HG03095 (cell line): ENCODE measurements at regions not wholly inside any gene's neighbourhood (a gene's known extent, or its start where the extent isn't known, plus 50 kb on each side); places are given as distances from the start of the nearest gene placed in this dataset.
"Not testable (repeated sequence)": the region's sequence is repeated elsewhere in the genome, so short reads cannot be mapped to it uniquely, and the experiment has no call there.

Experiments used
- ATAC-seq: cut with Tn5 transposase; IDR thresholded peaks from one replicate; pipeline ENCODE4 v1.9.1; 2021; ENCODE audit warnings: moderate library complexity; ENCODE audit not compliant: unreplicated experiment

- no peak for ATAC-seq
These were observed 522.4 kb upstream of the NAALADL2 start for GRCh38 chr3:174336784-174337183.

- ATAC-seq, result no peak
These were observed 521.9 kb upstream of the NAALADL2 start for GRCh38 chr3:174337227-174337626.

GRCh38 chr3:174340624-174341587 is 518.2 kb upstream of the NAALADL2 start:
- no peak for ATAC-seq

DNA sequence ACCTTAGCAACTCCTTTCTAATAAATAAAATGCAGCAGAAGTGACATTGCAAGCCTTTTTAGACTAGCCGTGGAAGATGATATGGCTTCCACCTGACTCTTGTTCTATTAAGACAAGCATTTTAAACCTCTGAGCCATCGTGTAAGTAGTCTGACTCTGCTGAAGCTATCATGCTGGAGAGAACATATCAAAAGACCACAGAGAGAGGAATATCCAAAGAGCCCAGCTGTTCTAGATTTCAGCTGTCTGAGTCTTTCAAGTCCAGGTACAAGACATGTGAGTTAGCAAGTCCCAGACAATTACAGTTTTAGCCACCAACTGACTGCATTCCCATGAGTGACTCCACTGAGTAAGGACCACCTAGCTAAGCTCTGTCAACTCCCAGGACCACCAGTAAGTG is 517.0 kb upstream of the NAALADL2 start:
- ATAC-seq, result no peak

DNA sequence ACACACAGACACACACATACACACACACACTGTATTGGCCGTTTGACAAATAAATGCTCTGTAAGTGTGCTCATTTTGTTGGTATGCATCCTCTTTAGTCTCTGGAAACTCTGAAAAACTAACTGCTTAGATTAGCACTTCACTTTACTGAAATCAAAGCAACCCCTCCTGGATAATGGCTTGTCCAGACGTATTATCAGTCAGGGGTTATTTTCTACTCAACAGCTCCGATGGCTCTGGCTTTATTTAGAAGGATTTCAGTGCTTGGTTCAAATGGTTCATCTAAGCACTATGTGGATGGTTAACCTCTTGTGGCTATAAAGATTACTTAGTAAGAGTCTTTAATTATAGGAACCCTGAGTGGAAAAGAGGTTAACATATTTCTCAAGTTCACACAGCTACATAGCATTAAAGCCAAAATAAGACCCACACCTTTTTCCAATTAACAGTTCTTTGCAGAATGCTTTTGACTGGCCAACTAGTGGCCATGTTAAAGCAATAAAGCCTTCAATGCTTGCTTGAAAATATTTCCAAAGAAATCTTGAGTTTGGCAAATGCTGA is 516.1 kb upstream of the NAALADL2 start:
- ATAC-seq, result no peak

- ATAC-seq, result no peak
These were observed 513.0 kb upstream of the NAALADL2 start for GRCh38 chr3:174346141-174346540.

DNA sequence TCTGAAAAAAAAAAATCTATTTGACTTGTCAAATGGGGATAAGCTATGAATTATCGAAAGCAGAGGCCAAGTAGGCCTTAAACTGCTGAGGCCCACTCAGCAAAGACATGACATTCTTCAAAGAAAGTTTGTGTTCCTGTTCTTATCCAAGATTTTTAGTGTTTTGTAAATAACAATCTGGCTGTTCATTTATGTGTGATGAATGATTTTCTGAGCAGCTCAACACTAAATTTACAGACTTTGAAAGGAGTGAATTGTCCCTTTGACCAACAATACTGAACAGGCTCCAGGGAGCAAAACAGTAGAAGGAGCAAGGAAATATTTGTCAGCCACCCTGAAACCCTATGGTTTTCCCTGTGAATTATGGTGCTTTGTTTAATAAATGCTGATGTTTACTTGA is 512.6 kb upstream of the NAALADL2 start:
- ATAC-seq, result no peak

DNA sequence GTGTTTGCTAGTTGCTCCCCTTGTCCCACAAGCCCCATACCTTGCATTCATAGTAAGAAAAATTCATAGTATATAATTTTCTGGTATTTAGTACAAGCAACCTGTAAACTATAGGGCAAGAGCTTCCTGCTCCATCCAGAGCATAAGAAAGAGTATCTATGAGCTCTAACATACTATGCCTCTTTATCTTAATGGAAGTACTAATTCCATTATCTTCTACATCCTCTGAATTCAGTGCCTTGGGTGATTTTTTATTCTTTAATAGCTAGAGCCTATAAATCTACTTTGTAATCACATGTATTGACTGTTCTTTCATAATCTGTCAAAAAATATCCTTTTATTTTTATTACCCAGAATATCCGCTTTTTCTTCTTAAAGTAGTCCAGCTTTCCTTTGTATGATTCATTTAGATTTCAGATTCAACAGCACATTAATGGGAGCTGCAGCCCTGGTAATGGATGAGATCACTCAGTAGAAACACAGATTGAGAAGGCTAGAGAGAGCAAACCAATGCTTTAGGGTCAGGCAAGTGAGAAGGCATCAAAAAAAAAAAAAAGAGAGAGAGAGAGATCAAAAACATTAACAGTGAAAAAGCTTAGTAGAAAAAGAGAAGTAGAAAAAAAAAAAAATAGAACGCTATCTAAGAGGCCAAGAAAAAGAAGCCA is 511.5 kb upstream of the NAALADL2 start:
- ATAC-seq, result no peak

GRCh38 chr3:174352227-174352626 is 506.9 kb upstream of the NAALADL2 start:
- ATAC-seq, result no peak

GRCh38 chr3:174355505-174355904 is 503.6 kb upstream of the NAALADL2 start:
- ATAC-seq, result no peak

- ATAC-seq, result no peak
These were observed 502.5 kb upstream of the NAALADL2 start for GRCh38 chr3:174356596-174356995.

GRCh38 chr3:174358252-174358651 is 500.9 kb upstream of the NAALADL2 start:
- ATAC-seq, result no peak

- ATAC-seq, result no peak
These were observed 496.6 kb upstream of the NAALADL2 start for GRCh38 chr3:174362556-174362955.

GRCh38 chr3:174363256-174363655 is 495.9 kb upstream of the NAALADL2 start:
- no peak for ATAC-seq

- ATAC-seq, result no peak
These were observed 493.3 kb upstream of the NAALADL2 start for GRCh38 chr3:174365796-174366195.

DNA sequence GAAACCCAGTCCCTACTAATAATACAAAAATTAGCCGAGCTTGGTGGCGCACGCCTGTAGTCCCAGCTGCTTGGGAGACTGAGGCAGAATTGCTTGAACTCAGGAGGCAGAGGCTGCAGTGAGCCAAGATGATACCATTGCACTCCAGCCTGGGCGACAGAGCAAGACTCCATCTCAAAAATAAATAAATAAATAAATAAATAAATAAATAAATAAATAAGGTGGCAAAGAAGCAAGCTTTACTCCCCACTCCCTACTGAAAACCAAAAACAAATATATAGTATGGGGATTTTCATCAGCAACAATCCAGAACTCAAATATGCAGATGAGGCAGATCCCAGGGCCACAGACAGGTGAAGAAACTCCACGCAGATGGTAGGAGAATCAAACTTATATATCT is 492.2 kb upstream of the NAALADL2 start:
- ATAC-seq, result not testable (repeated sequence)

GRCh38 chr3:174376346-174376745 is 482.8 kb upstream of the NAALADL2 start:
- no peak for ATAC-seq

DNA sequence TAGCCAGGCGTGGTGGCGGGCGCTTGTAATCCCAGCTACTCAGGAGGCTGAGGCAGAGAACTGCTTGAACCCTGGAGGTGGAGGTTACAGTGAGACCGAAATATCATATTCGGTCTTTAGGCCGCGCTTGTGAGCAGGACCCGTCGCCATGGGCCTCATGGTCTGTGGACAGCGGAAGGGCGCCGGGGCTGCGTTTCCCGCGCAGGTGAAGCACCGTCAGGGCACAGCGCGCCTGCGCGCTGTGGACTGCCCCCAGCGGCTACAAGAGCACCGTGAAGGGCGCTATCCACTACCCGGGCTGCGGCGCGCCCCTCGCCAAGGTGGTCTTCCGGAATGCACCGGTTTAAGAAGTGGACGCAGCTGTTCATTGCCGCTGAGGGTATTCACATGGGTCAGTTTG is 482.0 kb upstream of the NAALADL2 start:
- no peak for ATAC-seq

- no peak for ATAC-seq
These were observed 481.4 kb upstream of the NAALADL2 start for GRCh38 chr3:174377684-174378083.

DNA sequence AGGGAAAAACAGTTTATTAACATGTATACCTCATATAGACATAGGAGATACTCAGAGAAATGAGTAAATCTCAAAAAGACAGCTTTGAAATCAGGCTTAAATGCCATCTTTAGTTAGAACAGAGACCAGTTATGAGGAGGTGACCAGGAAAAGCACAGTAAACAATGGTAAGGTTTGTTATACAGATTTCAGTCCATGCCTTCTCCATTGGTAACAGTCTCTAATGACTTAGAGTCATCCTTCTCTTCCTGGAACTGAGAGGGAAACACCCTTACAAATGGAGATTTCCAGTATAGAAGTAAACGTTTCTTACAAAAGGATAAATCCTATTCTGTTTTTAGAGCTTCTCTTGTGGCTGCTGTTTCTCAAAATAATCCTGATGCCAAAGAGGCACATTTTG is 476.3 kb upstream of the NAALADL2 start:
- ATAC-seq, result no peak

GRCh38 chr3:174387736-174388135 is 471.4 kb upstream of the NAALADL2 start:
- no peak for ATAC-seq

DNA sequence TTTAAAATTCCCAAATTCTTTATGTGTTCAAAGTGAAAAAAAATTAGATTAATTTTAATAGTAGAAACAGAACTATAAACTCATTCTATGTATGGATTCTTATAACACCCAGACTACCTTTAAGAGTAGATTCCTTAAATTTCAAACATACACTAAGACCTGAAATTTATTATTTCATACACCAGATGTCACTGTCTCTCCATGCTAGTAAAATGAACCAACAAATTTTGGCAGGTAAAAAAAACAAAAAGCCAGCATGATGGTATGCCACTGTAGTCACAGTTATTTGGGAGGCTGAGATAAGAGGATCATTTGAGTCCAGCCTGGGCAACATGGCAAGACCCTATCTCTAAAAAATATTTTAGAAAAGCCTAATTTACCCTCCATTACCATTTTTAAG is 461.3 kb upstream of the NAALADL2 start:
- no peak for ATAC-seq
